IPS DF 6.9 (cell line): ENCODE measurements at regions not wholly inside any gene's neighbourhood (a gene's known extent, or its start where the extent isn't known, plus 50 kb on each side); places are given as distances from the start of the nearest gene placed in this dataset.
"Not testable (repeated sequence)": the region's sequence is repeated elsewhere in the genome, so short reads cannot be mapped to it uniquely, and the experiment has no call there.

Source experiments
- DNase-seq: peaks from one replicate; pipeline ENCODE4 v3.0.0-alpha.2; 2013; ENCODE audit warnings: low read depth, low spot score
- H3K27ac ChIP-seq: one replicate; pipeline ENCODE4 v1.5.1; 2013; ENCODE audit warnings: low read length, control low read depth
- H3K27me3 ChIP-seq: 2 replicates; pipeline ENCODE4 v1.6.1; 2013; ENCODE audit warnings: mild to moderate bottlenecking, low read length; ENCODE audit not compliant: control insufficient read depth, insufficient read depth
- H3K36me3 ChIP-seq: 2 replicates; pipeline ENCODE4 v1.6.1; 2013; ENCODE audit warnings: low read length; ENCODE audit not compliant: control insufficient read depth, insufficient read depth
- H3K4me1 ChIP-seq: 2 replicates; pipeline ENCODE4 v1.6.1; 2013; ENCODE audit warnings: low read length; ENCODE audit not compliant: control insufficient read depth, insufficient read depth
- H3K4me3 ChIP-seq: 2 replicates; pipeline ENCODE4 v1.5.1; 2013; ENCODE audit warnings: mild to moderate bottlenecking, low read length
- H3K9me3 ChIP-seq: 2 replicates; pipeline ENCODE4 v1.6.1; 2013; ENCODE audit warnings: low read length, inconsistent platforms; ENCODE audit not compliant: control insufficient read depth, insufficient read depth
- WGBS: extraction: QIAGEN DNeasy Blood & Tissue Kit; methylation state at CpG from one replicate; pipeline ENCODE4 v1.1.7; 2013; ENCODE audit warnings: mixed read lengths, missing lambda C conversion rate; ENCODE audit not compliant: insufficient read length, insufficient coverage; 5-methylcytosine and 5-hydroxymethylcytosine counted together

DNA sequence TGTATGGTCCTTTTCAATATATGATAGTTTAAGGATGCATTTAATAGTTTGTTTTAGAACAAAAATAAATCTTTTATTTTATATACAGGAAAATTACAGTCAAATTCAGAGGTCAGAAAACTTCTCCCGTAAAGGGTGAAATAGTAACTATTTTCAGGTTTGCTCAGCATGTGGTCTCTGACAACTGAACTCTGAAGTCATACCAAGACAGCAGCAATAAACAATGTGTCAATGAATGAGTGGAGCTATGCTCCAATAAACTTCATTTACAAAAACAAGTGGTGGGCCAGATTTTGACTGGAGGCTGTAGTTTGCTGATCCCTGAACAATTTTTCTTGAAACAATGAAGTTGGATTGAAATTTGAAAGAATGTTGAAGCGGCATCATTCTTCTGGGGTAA is 123.6 kb downstream of the ZNF248 start:
- no peak for DNase-seq
- peaks cover 8% of the 10 kb centered on the region for H3K9me3 ChIP-seq
- H3K4me1 ChIP-seq, result no peaks in the 10 kb centered on the region
- H3K36me3 ChIP-seq, result no peaks in the 10 kb centered on the region
- no CpG with 5 or more reads among the region's 2 CpGs for WGBS
- H3K27ac ChIP-seq, result no peak overlapping the region
- H3K27me3 ChIP-seq, result no peaks in the 10 kb centered on the region
- H3K4me3 ChIP-seq, result no peak overlapping the region

DNA sequence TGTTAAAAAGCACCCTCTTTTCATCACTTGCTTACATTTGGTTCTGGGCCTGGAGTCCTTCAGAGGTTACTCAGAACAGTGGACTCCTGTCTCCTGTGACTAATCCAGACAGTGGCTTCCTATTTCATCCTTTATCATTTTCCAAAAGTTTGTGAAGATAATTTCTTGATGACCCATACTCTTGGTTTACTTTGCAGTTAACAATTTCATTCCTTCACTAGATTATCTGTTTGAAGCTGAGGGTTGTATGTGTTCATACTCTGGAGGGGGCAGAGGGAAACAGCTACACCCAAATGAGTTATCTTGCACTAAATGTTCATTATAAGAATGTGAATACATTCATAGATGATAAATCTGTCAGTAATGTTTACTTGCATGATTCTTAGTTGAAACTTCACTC is 124.7 kb downstream of the ZNF248 start:
- DNase-seq, result no peak
- H3K4me3 ChIP-seq, result no peak overlapping the region
- H3K4me1 ChIP-seq, result no peaks in the 10 kb centered on the region
- peaks cover 7% of the 10 kb centered on the region for H3K9me3 ChIP-seq
- no peaks in the 10 kb centered on the region for H3K27me3 ChIP-seq
- no peaks in the 10 kb centered on the region for H3K36me3 ChIP-seq
- H3K27ac ChIP-seq, result no peak overlapping the region

DNA sequence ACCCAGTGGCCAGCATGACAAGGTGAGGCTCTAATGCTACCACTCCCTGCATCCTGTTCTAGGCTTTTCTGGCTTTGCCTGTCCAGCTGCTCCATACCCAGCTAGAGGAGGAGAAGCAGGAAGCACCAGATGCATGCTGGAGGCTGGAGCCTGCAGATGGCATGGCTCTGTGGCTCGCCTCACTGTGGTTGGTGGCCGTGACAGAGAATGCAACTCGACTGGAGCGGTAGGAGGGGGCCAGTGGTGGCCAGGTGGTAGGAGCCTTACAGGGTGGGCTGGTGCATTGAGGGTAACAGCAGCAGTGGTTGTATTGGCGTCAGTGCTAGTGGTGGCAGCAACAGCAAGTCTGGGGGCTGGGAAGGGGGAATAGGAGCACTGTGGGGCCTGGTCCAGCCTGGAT is 128.6 kb downstream of the ZNF248 start:
- no CpG with 5 or more reads among the region's 5 CpGs for WGBS
- no peaks in the 10 kb centered on the region for H3K27me3 ChIP-seq

DNA sequence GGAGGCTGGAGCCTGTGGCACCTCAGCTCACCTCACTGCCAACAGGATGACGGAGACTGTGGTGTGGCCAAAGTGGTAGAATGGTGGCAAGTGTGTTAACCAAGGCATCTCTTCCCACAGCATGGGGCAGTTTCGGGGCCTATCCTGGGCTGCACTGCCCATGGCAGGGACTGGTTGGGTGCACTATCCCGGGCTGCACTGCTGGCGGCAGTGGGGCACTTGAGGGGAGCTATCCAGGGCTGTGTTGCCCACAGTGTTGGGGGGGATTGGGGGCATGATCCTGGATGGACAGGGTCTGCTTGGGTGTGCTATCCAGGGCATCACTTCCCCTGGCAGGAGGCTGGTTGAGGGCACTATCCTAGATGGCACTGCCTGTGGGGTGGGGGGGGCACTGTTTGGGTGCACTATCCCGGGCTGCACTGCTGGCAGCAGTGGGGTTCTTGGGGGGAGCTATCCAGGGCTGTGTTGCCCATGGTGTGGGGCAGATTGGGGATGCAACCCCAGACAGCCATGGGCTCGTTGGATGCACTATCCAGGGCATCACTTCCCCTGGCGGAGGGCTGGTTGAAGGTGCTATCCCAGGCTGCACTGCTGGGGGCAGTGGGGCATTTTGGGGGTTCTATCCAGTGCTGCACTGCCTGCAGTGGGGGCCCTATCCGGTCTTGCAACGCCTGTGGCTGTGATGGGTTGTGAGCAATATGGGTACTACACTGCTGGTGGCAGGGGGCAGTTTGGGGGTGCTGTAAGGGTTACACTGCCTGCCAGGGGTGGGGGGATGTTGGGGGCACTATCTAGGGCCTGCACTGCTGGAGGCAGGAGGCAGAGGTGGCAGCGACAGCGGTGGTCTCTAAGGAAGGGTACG is 129.7 kb downstream of the ZNF248 start:
- DNase-seq, result no peak
- Histone ChIP-seq H3K27ac (no peak overlapping the region), H3K27me3 (no peaks in the 10 kb centered on the region), H3K9me3 (peaks cover 5% of the 10 kb centered on the region), H3K4me1 (no peaks in the 10 kb centered on the region), H3K4me3 (no peak overlapping the region), H3K36me3 (no peaks in the 10 kb centered on the region)
- no CpG with 5 or more reads among the region's 12 CpGs for WGBS

More for the DNA sequence above, 128.6 kb downstream of the ZNF248 start:
- Histone ChIP-seq H3K4me3 (no peak overlapping the region), H3K9me3 (peaks cover 5% of the 10 kb centered on the region), H3K36me3 (no peaks in the 10 kb centered on the region), H3K27ac (no peak overlapping the region), H3K4me1 (no peaks in the 10 kb centered on the region)
- DNase-seq, result no peak

DNA sequence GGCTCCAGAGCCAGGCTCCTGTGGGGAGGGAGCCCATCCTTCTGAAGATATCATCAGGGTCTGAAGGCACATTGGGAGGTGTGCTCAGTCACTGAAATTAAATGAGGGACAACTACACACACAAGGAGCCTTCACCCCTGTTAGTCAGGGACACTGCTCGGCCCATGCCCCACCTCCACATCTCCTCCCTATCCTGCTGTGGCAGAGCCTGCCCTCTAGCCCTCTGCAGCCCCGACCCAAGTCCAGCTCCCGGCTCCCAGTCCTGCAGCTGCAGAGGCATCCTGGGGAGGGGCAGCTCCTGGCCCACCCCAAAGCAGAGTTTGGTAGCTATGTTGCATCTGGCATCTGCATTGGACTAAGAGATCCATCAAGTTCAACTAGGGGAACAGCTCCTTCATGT is 136.3 kb downstream of the ZNF248 start:
- no peaks in the 10 kb centered on the region for H3K27me3 ChIP-seq
- no CpG with 5 or more reads among the region's 3 CpGs for WGBS
- no peak for DNase-seq
- H3K4me1 ChIP-seq, result no peaks in the 10 kb centered on the region
- no peaks in the 10 kb centered on the region for H3K36me3 ChIP-seq
- H3K9me3 ChIP-seq, result peaks cover 8% of the 10 kb centered on the region
- H3K27ac ChIP-seq, result no peak overlapping the region
- H3K4me3 ChIP-seq, result no peak overlapping the region

DNA sequence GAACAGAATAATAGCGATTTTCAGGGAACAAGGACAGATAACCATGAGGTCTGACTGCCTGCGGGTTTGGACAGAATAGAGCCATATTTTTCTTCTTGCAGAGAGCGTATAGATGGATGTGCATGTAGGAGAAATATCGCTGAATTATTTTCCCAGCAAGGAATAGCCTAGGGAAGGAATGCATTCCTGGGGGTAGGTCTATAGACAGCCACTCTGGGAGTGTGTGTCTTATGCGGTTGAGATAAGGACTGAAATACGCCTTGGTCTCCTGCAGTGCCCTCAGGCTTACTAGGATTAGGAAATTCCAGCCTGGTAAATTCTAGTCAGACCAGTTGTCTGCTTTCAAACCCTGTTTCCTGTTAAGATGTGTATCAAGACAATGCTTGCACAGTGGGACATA is 139.3 kb downstream of the ZNF248 start:
- H3K4me1 ChIP-seq, H3K27ac ChIP-seq, H3K4me3 ChIP-seq, H3K9me3 ChIP-seq, DNase-seq, H3K36me3 ChIP-seq, H3K27me3 ChIP-seq: not testable (repeated sequence)
- WGBS, result no CpG with 5 or more reads among the region's 6 CpGs

DNA sequence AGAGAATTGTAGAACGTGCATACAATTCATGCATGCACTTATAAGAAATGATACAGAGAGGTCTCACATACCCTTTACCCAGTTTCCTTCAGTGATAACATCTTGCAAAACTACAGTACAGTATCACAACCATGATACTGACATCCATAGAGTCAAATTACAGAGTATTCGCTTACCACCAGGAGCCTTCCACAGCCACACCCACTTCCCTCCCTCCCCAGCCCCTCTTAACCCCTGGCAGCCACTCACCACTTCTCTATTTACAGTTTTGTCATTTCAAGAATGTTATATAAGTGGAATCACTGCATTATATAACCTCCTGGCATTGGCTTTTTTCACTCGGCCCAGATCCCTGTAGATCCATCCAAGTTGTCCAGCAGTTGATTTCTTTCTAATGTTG is 143.8 kb downstream of the ZNF248 start:
- Histone ChIP-seq H3K27ac (no peak overlapping the region), H3K36me3 (no peaks in the 10 kb centered on the region), H3K4me3 (no peak overlapping the region), H3K4me1 (no peaks in the 10 kb centered on the region), H3K27me3 (no peaks in the 10 kb centered on the region), H3K9me3 (peaks cover 14% of the 10 kb centered on the region)
- no CpG with 5 or more reads among the region's 3 CpGs for WGBS
- DNase-seq, result no peak

DNA sequence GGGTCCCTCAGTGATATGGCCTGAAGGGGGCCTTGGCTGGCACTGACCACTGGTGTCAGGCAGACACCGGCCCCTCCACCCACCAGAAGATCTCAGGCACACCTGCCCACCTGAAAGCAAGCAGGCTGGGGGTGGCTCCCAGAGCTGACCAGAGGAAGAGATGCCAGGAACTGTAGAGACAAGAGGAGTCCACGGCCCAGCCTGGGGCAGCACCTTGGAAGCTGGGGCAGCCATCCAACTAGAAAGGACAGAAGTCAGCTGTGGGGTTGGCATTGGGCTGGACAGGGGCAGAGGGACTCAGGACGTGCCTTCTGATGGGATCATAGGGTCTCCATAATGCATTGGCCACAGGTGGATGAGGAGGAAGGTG is 144.3 kb downstream of the ZNF248 start:
- H3K27ac ChIP-seq, result no peak overlapping the region
- H3K27me3 ChIP-seq, result no peaks in the 10 kb centered on the region
- no peak overlapping the region for H3K4me3 ChIP-seq
- no CpG with 5 or more reads among the region's 3 CpGs for whole genome bisulfite sequencing
- H3K4me1 ChIP-seq, result no peaks in the 10 kb centered on the region
- no peak for DNase-seq
- no peaks in the 10 kb centered on the region for H3K36me3 ChIP-seq
- H3K9me3 ChIP-seq, result peaks cover 17% of the 10 kb centered on the region

DNA sequence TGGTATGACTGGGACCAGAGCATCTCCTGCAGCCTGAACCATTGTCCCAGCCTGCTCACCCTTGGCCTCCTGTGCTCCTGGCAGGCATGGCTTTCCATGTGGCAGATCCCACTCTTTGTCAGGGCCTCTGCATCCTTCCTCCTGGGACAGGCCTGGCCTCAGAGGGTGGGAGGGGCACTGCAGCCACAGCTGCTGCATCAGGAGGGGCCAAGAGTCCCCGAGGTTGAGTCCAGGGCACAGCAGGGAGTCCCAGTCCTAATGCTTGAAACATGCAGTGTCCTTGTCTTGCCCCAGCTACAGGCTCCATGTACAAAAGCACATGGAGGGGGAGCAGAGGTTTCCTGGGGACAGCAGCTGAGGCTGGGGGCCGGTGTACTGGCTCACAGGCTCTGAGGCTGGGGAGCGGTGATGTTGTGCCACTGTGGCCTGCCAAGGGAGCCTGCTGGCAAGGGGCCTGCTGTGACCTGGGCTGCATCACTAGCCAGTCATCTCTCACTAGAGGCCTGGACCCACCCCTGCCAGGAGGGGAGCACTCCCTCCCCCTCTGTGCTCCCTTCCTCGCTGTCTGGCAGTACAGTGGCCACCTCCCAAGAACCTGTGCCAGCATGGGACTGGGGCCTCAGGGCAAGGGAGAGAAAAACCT is 144.8 kb downstream of the ZNF248 start:
- no peaks in the 10 kb centered on the region for H3K27me3 ChIP-seq
- H3K4me1 ChIP-seq, result no peaks in the 10 kb centered on the region
- no CpG with 5 or more reads among the region's 4 CpGs for WGBS
- peaks cover 19% of the 10 kb centered on the region for H3K9me3 ChIP-seq
- DNase-seq, result no peak
- H3K36me3 ChIP-seq, result no peaks in the 10 kb centered on the region
- no peak overlapping the region for H3K27ac ChIP-seq
- no peak overlapping the region for H3K4me3 ChIP-seq

DNA sequence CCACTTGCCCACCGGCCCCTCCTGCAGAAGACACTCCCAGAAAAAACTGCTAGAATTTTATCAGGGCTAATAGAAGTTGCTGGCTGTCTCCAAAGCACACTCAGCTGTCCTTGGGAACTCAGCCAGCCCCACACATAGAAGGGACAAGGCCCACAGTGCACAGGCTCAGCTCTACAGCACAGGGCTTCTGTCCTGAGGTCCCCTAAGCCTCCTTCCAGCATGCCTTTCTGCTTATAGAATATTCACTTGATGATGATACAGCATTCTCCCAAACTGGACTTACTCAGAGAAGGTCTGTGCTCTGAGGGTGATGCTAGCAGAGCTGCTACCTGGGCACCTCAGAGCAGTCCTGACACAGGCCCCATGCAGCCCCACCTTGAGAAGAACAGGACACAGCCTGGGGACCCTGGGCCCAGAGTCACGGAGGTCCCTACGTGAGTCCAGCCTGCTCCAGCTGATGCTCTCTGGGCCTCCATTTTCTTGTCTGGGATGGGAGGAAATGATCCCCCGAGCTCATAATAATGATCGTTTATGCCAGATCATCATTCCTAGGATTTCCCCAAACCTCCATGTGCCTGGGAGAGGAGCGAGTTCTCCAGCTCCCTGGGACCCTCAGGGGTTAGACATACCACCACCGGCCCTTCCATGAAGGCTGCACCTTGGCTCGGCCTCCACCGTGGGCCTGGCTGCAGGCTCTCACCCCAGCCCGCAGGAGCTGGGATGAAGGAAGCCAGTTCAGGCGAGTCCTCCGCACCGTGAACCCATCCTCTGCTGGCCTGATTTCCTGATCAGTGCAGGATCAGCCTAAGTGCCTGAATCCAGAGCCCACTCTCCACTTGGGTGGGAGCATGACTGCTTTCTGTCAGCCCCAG is 145.6 kb downstream of the ZNF248 start:
- no peak for DNase-seq
- H3K27me3 ChIP-seq, result no peaks in the 10 kb centered on the region
- H3K4me3 ChIP-seq, result no peak overlapping the region
- no peaks in the 10 kb centered on the region for H3K4me1 ChIP-seq
- H3K9me3 ChIP-seq, result peaks cover 19% of the 10 kb centered on the region
- H3K36me3 ChIP-seq, result no peaks in the 10 kb centered on the region
- WGBS, result no CpG with 5 or more reads among the region's 13 CpGs
- no peak overlapping the region for H3K27ac ChIP-seq
